HG03095 (cell line): ENCODE measurements at regions not wholly inside any gene's neighbourhood (a gene's known extent, or its start where the extent isn't known, plus 50 kb on each side); places are given as distances from the start of the nearest gene placed in this dataset.

Experiments
- ATAC-seq: cut with Tn5 transposase; IDR thresholded peaks from one replicate; pipeline ENCODE4 v1.9.1; 2021; ENCODE audit warnings: moderate library complexity; ENCODE audit not compliant: unreplicated experiment

- no peak for ATAC-seq
These were observed 253.5 kb downstream of the SHQ1 start for GRCh38 chr3:72594615-72595215.

- ATAC-seq = no peak
These were observed 254.3 kb downstream of the SHQ1 start for GRCh38 chr3:72593881-72594397.

GRCh38 chr3:72591522-72592421, 256.5 kb downstream of the SHQ1 start:
- no peak for ATAC-seq

- no peak for ATAC-seq
These were observed 257.5 kb downstream of the SHQ1 start for GRCh38 chr3:72590732-72591221.

GRCh38 chr3:72587282-72587681, 261.0 kb downstream of the SHQ1 start:
- no peak for ATAC-seq

GRCh38 chr3:72586694-72587093, 261.6 kb downstream of the SHQ1 start:
- ATAC-seq = no peak

- ATAC-seq = no peak
These were observed 262.3 kb downstream of the SHQ1 start for GRCh38 chr3:72585966-72586365.

GRCh38 chr3:72584262-72584661, 264.0 kb downstream of the SHQ1 start:
- no peak for ATAC-seq

GRCh38 chr3:72582963-72583362, 265.3 kb downstream of the SHQ1 start:
- ATAC-seq = no peak

GRCh38 chr3:72582211-72582878, 265.9 kb downstream of the SHQ1 start:
- ATAC-seq = peak; percentile 97

- ATAC-seq = no peak
These were observed 267.3 kb downstream of the SHQ1 start for GRCh38 chr3:72580900-72581299.

- no peak for ATAC-seq
These were observed 267.9 kb downstream of the SHQ1 start for GRCh38 chr3:72580246-72580756.

GRCh38 chr3:72579581-72580245, 268.5 kb downstream of the SHQ1 start:
- ATAC-seq = no peak

- ATAC-seq = no peak
These were observed 269.1 kb downstream of the SHQ1 start for GRCh38 chr3:72579191-72579580.

GRCh38 chr3:72577190-72577589, 271.1 kb downstream of the SHQ1 start:
- ATAC-seq = no peak

- ATAC-seq = no peak
These were observed 271.7 kb downstream of the SHQ1 start for GRCh38 chr3:72576563-72576962.

GRCh38 chr3:72574144-72574543, 274.1 kb downstream of the SHQ1 start:
- no peak for ATAC-seq

GRCh38 chr3:72573051-72573450, 275.2 kb downstream of the SHQ1 start:
- no peak for ATAC-seq

GRCh38 chr3:72572489-72573007, 275.7 kb downstream of the SHQ1 start:
- no peak for ATAC-seq

GRCh38 chr3:72571638-72572114, 276.6 kb downstream of the SHQ1 start:
- ATAC-seq = no peak
